ENCODE measurements at regions not wholly inside any gene's neighbourhood (a gene's known extent, or its start where the extent isn't known, plus 50 kb on each side); places are given as distances from the start of the nearest gene placed in this dataset.

GRCh38 chr3:106088304-106088703 lies 219.5 kb upstream of the CBLB start:
- TF ChIP-seq CTCF (IDR thresholded peaks at IDR 0.05; ENCODE audit: low read depth, low read length) (no peak), EZH2phosphoT487 (IDR thresholded peaks at IDR 0.05; ENCODE audit: low read depth) (no peak)
